Caco-2 (cell line): ENCODE measurements at regions not wholly inside any gene's neighbourhood (a gene's known extent, or its start where the extent isn't known, plus 50 kb on each side); places are given as distances from the start of the nearest gene placed in this dataset.

Source experiments
- BruUV-seq: library from RNA; stranded (reverse); fragments of 400-500 nt; replicated peaks from 2 replicates; lab custom pipeline; 2021; lab: Mats Ljungman, UMichigan
- CTCF ChIA-PET: fragments of 300-600 bp; sonication (Branson Sonifier 250); formaldehyde crosslinking; loops from one replicate; lab custom pipeline; 2022; ENCODE audit warnings: antibody characterized with exemption; lab: Charles Lee
- POLR2A ChIA-PET: fragments of 300-600 bp; sonication (Branson Sonifier 250); formaldehyde crosslinking; loops from one replicate; lab custom pipeline; 2022; ENCODE audit warnings: antibody characterized with exemption; lab: Charles Lee
- DNase-seq, 2 experiments: peaks; one replicate each; pipeline versions ENCODE4 v3.0.0 to v3.0.0-alpha.2; 2020 to 2022
- H3K27me3 ChIP-seq: replicated peaks from 2 replicates; pipeline ENCODE4 v1.6.0; 2011; ENCODE audit warnings: low read length; ENCODE audit not compliant: control insufficient read depth, insufficient read depth
- H3K36me3 ChIP-seq: 2 replicates; pipeline ENCODE4 v1.5.1; 2011; ENCODE audit warnings: low read length; ENCODE audit not compliant: control insufficient read depth, insufficient read depth
- H3K4me1 ChIP-seq: fragments of 250-450 bp; sonication (Bioruptor Pico); 2 replicates; pipeline ENCODE4 v1.5.1; 2020; ENCODE audit warnings: mild to moderate bottlenecking
- H3K4me3 ChIP-seq: 2 replicates; pipeline ENCODE4 v1.5.1; 2011; ENCODE audit warnings: low read depth, mild to moderate bottlenecking, control low read depth, low read length
- H3K9me3 ChIP-seq: fragments of 250-450 bp; sonication (Bioruptor Pico); 2 replicates; pipeline ENCODE4 v1.5.1; 2020; ENCODE audit warnings: mild to moderate bottlenecking, moderate library complexity
- H3K27ac Mint-ChIP-seq: one replicate; pipeline ENCODE4 v1.8.0; 2022; ENCODE audit warnings: mixed read lengths; ENCODE audit not compliant: unreplicated experiment
- H3K27me3 Mint-ChIP-seq: one replicate; pipeline ENCODE4 v1.8.0; 2022; ENCODE audit warnings: mixed read lengths; ENCODE audit not compliant: insufficient read depth, unreplicated experiment
- H3K36me3 Mint-ChIP-seq: one replicate; pipeline ENCODE4 v1.8.0; 2022; ENCODE audit warnings: mild to moderate bottlenecking, mixed read lengths; ENCODE audit not compliant: insufficient read depth, unreplicated experiment
- H3K4me1 Mint-ChIP-seq: one replicate; pipeline ENCODE4 v1.8.0; 2022; ENCODE audit warnings: low read depth, mixed read lengths; ENCODE audit not compliant: unreplicated experiment
- H3K4me3 Mint-ChIP-seq: one replicate; pipeline ENCODE4 v1.8.0; 2022; ENCODE audit warnings: mild to moderate bottlenecking, moderate library complexity, mixed read lengths; ENCODE audit not compliant: unreplicated experiment
- H3K9me3 Mint-ChIP-seq: one replicate; pipeline ENCODE4 v1.8.0; 2022; ENCODE audit warnings: mixed read lengths; ENCODE audit not compliant: unreplicated experiment
- CTCF ChIP-seq, 2 experiments: fragments of 200-600 bp in 1 of 2; IDR thresholded peaks; 1 replicate in 1 of 2; 2 replicates in 1 of 2; pipeline versions ENCODE4 v1.5.1 to v1.8.0; 2011 to 2022; ENCODE audit warnings: antibody characterized with exemption in 1 of 2, control low read depth in 1 of 2, inconsistent platforms in 1 of 2, low read depth in 1 of 2, low read length in 1 of 2, mild to moderate bottlenecking in 1 of 2, moderate library complexity in 1 of 2; ENCODE audit not compliant: insufficient read depth in 1 of 2, severe bottlenecking in 1 of 2, unreplicated experiment in 1 of 2
- intact Hi-C: fragments of 100-400 bp; cut with micrococcal nuclease; formaldehyde crosslinking; loops from one replicate; pipeline ENCODE4 v1.10.0; 2022; ENCODE audit not compliant: unreplicated experiment

- no TSS peak for BruUV-seq
- Histone ChIP-seq H3K4me3 (no peak overlapping the region), H3K36me3 (no peaks in the 10 kb centered on the region), H3K4me1 (no peaks in the 10 kb centered on the region), H3K27me3 (no peaks in the 10 kb centered on the region), H3K9me3 (no peaks in the 10 kb centered on the region)
- Mint-ChIP-seq H3K27ac (no peak overlapping the region), H3K4me1 (no peaks in the 10 kb centered on the region), H3K36me3 (no peaks in the 10 kb centered on the region), H3K9me3 (no peaks in the 10 kb centered on the region), H3K27me3 (peaks cover 4% of the 10 kb centered on the region), H3K4me3 (no peak overlapping the region)
- no peak for TF ChIP-seq CTCF (IDR thresholded peaks at IDR 0.05; ENCODE audit: insufficient read depth in 1 of 2, low read depth in 1 of 2, low read length in 1 of 2, severe bottlenecking in 1 of 2, unreplicated experiment in 1 of 2)
- POLR2A ChIA-PET, result no interaction called here
- CTCF ChIA-PET, result no interaction called here
- DNase-seq, result no peak
- intact Hi-C loops, result no loop called here
These were observed 982.6 kb downstream of the BCL11A start for GRCh38 chr2:59570818-59571217.

- no peaks in the 10 kb centered on the region for H3K9me3 Mint-ChIP-seq
- H3K27me3 Mint-ChIP-seq, result peaks cover 4% of the 10 kb centered on the region
- no peak for DNase-seq
- no peaks in the 10 kb centered on the region for H3K9me3 ChIP-seq
- H3K27me3 ChIP-seq, result no peaks in the 10 kb centered on the region
- ChIA-PET CTCF (no interaction called here), POLR2A (no interaction called here)
- H3K4me3 Mint-ChIP-seq, result no peak overlapping the region
- no peak for TF ChIP-seq CTCF (IDR thresholded peaks at IDR 0.05; ENCODE audit: insufficient read depth in 1 of 2, low read depth in 1 of 2, low read length in 1 of 2, severe bottlenecking in 1 of 2, unreplicated experiment in 1 of 2)
- H3K4me1 ChIP-seq, result no peaks in the 10 kb centered on the region
- no peaks in the 10 kb centered on the region for H3K36me3 Mint-ChIP-seq
- H3K4me3 ChIP-seq, result no peak overlapping the region
- H3K27ac Mint-ChIP-seq, result no peak overlapping the region
- no peaks in the 10 kb centered on the region for H3K36me3 ChIP-seq
- no peaks in the 10 kb centered on the region for H3K4me1 Mint-ChIP-seq
- intact Hi-C loops, result no loop called here
- no TSS peak for BruUV-seq
These were observed 984.3 kb downstream of the BCL11A start for GRCh38 chr2:59569124-59569523.

GRCh38 chr2:59568461-59568860 is 985.0 kb downstream of the BCL11A start:
- ChIA-PET POLR2A (no interaction called here), CTCF (no interaction called here)
- no peaks in the 10 kb centered on the region for H3K4me1 ChIP-seq
- H3K4me3 ChIP-seq, result no peak overlapping the region
- no peak for DNase-seq
- H3K36me3 ChIP-seq, result no peaks in the 10 kb centered on the region
- no peaks in the 10 kb centered on the region for H3K27me3 ChIP-seq
- Mint-ChIP-seq H3K27me3 (peaks cover 4% of the 10 kb centered on the region), H3K4me1 (no peaks in the 10 kb centered on the region), H3K27ac (no peak overlapping the region), H3K9me3 (no peaks in the 10 kb centered on the region), H3K36me3 (no peaks in the 10 kb centered on the region), H3K4me3 (no peak overlapping the region)
- TF ChIP-seq CTCF (IDR thresholded peaks at IDR 0.05; ENCODE audit: insufficient read depth in 1 of 2, low read depth in 1 of 2, low read length in 1 of 2, severe bottlenecking in 1 of 2, unreplicated experiment in 1 of 2), result no peak
- H3K9me3 ChIP-seq, result no peaks in the 10 kb centered on the region
- intact Hi-C loops, result no loop called here
- no TSS peak for BruUV-seq
